GM21447 (cell line): ENCODE measurements at regions not wholly inside any gene's neighbourhood (a gene's known extent, or its start where the extent isn't known, plus 50 kb on each side); places are given as distances from the start of the nearest gene placed in this dataset.

Source experiments
- ATAC-seq: cut with Tn5 transposase; IDR thresholded peaks from one replicate; pipeline ENCODE4 v1.9.1; 2021; ENCODE audit not compliant: unreplicated experiment

GRCh38 chr7:108947526-108947925, 377.9 kb downstream of the DNAJB9 start:
- no peak for ATAC-seq

- ATAC-seq, result no peak
Measured at GRCh38 chr7:108972004-108972403, 402.3 kb downstream of the DNAJB9 start.

GRCh38 chr7:108973075-108973474, 403.4 kb downstream of the DNAJB9 start:
- no peak for ATAC-seq

GRCh38 chr7:108974641-108975040, 405.0 kb downstream of the DNAJB9 start:
- no peak for ATAC-seq

GRCh38 chr7:108985037-108985436, 415.4 kb downstream of the DNAJB9 start:
- no peak for ATAC-seq

GRCh38 chr7:108989319-108989718, 419.6 kb downstream of the DNAJB9 start:
- no peak for ATAC-seq

GRCh38 chr7:108997480-108997879, 427.8 kb downstream of the DNAJB9 start:
- ATAC-seq, result no peak

- no peak for ATAC-seq
Measured at GRCh38 chr7:109003742-109004141, 434.1 kb downstream of the DNAJB9 start.

- ATAC-seq, result no peak
Measured at GRCh38 chr7:109009636-109010035, 440.0 kb downstream of the DNAJB9 start.

- ATAC-seq, result no peak
Measured at GRCh38 chr7:109020251-109020650, 450.6 kb downstream of the DNAJB9 start.

GRCh38 chr7:109021390-109021789, 451.7 kb downstream of the DNAJB9 start:
- ATAC-seq, result no peak

GRCh38 chr7:109029866-109030265, 460.2 kb downstream of the DNAJB9 start:
- no peak for ATAC-seq

- no peak for ATAC-seq
Measured at GRCh38 chr7:109044691-109045090, 475.0 kb downstream of the DNAJB9 start.

- ATAC-seq, result no peak
Measured at GRCh38 chr7:109049366-109049765, 479.7 kb downstream of the DNAJB9 start.

- no peak for ATAC-seq
Measured at GRCh38 chr7:109059089-109059488, 489.4 kb downstream of the DNAJB9 start.

GRCh38 chr7:109062798-109063197, 493.1 kb downstream of the DNAJB9 start:
- no peak for ATAC-seq

GRCh38 chr7:109073543-109073942, 503.9 kb downstream of the DNAJB9 start:
- ATAC-seq, result no peak

GRCh38 chr7:109076396-109076972, 506.8 kb downstream of the DNAJB9 start:
- ATAC-seq, result no peak

- no peak for ATAC-seq
Measured at GRCh38 chr7:109091042-109091441, 521.4 kb downstream of the DNAJB9 start.

- no peak for ATAC-seq
Measured at GRCh38 chr7:109092268-109092667, 522.6 kb downstream of the DNAJB9 start.

- ATAC-seq, result no peak
Measured at GRCh38 chr7:109101332-109101731, 531.7 kb downstream of the DNAJB9 start.

GRCh38 chr7:109109558-109109957, 539.9 kb downstream of the DNAJB9 start:
- no peak for ATAC-seq

GRCh38 chr7:109111086-109111485, 541.4 kb downstream of the DNAJB9 start:
- no peak for ATAC-seq
